ENCODE measurements at regions not wholly inside any gene's neighbourhood (a gene's known extent, or its start where the extent isn't known, plus 50 kb on each side); places are given as distances from the start of the nearest gene placed in this dataset.
"Not testable (repeated sequence)": the region's sequence is repeated elsewhere in the genome, so short reads cannot be mapped to it uniquely, and the experiment has no call there.

- not testable (repeated sequence) for DNase-seq (ENCODE audit: low spot score)
These were observed 155.5 kb upstream of the FOXQ1 start for GRCh38 chr6:1156411-1156810.

GRCh38 chr6:1153696-1154245 lies 158.1 kb upstream of the FOXQ1 start:
- no peak for DNase-seq (ENCODE audit: low spot score)

GRCh38 chr6:1146500-1146899 lies 165.4 kb upstream of the FOXQ1 start:
- DNase-seq (ENCODE audit: low spot score) = no peak

DNA sequence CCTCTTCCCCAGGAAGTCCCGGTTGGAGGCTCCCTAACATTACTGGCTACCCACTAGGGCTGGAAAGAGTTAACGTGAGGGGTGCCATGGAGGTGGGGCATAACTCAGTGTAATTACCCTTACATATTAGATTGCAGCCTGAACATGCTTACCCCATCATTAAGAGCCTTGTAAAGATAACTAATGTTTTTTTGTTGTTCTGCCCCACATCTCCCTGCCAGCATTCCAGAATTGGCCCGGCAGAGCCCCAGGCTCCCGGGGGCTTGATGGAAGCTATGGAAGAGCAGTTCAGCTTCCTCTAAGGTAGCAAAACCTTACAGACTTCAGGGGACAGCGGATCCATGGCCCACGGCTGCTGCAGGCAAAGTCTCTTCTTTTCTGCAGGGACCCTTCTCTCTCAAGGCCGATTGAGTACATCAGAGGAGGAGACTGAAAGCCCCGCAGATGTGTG lies 166.1 kb upstream of the FOXQ1 start:
- DNase-seq (ENCODE audit: low spot score) = no peak

DNA sequence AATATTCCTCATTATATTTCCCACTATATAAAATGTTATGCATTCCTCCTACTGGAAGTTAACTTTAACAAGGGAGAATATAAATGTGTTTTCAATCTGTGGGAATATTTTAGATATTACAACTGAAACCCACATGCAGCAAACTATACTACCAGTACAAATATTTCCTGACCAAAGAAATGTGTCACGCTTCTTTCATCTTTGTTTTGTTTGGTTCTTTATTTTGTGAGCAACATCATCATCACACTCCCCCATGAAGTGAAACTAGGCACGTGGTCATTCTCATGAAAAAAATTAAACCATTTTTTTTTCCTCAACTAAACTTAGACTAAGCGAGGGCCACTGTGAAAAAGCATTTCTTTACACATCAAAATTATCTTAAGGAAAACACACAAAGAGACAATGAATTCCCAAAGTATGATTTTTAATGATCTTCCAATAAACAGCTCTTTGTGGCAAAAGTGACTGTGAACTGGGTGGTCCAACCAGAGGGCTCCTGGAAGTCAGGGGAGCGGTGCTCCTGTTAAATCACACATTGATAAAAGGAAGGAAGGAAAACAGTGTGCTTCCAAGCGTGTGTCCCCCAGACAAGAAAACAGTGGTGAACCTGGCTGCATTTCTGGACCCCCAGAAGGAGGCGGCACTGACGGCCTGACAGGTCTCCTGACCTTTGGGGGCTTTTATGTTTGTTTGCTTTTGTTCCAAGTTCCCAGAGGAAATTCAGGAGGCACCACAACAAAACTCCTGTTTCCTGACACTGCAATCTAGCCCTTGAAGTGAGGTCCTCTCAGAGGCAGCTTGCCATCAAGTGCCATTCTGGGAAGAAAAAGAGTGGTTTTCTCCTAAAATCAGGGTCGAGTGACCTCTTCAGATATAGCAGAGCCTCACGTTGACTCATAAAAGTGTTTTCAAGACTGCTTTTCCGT lies 166.8 kb upstream of the FOXQ1 start:
- DNase-seq (ENCODE audit: low spot score) = peak; percentile 80

DNA sequence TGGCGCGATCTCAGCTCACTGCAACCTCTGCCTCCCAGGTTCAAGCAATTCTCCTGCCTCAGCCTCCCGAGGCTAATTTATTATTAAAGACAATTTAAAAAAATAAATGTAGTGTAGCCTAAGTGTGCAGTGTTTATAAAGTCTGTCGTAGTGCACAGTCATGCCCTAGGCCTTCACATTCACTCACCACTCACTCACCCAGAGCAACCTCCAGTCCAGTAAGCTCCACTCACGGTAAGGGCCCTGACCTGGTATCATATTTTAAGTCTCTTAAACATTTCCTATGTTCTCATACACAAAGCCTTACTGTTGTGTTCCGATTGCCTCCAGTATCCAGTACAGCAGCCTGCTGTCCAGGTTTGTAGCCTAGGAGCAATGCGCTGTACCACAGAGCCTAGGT lies 168.2 kb upstream of the FOXQ1 start:
- DNase-seq (ENCODE audit: low spot score) = no peak

GRCh38 chr6:1139155-1139890 lies 172.6 kb upstream of the FOXQ1 start:
- no peak for DNase-seq (ENCODE audit: low spot score)

GRCh38 chr6:1137849-1138248 lies 174.0 kb upstream of the FOXQ1 start:
- DNase-seq (ENCODE audit: low spot score) = no peak

- DNase-seq (ENCODE audit: low spot score) = no peak
These were observed 175.1 kb upstream of the FOXQ1 start for GRCh38 chr6:1136827-1137226.

DNA sequence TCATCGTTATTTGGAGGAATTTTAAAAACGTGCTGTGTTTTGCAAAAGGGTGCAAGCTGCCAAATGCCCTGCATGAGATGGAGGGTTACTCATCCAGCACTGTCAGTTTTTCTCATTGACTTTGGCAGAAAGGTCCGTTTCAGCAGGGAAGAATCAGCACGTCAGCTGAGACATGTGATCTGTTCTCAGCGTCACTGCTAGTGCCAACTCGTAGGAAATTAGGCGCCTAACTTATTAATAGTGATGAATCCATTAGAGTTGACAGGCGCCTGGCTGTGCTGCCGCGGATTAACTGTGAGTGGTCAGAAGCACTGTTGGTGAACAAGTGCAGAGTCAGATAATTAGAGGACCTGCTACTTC lies 175.5 kb upstream of the FOXQ1 start:
- DNase-seq (ENCODE audit: low spot score) = peak; percentile 90

- DNase-seq (ENCODE audit: low spot score) = no peak
These were observed 176.0 kb upstream of the FOXQ1 start for GRCh38 chr6:1135726-1136414.

- DNase-seq (ENCODE audit: low spot score) = peak; percentile 83
These were observed 180.4 kb upstream of the FOXQ1 start for GRCh38 chr6:1131285-1132079.

- DNase-seq (ENCODE audit: low spot score) = no peak
These were observed 181.2 kb upstream of the FOXQ1 start for GRCh38 chr6:1130709-1131108.

DNA sequence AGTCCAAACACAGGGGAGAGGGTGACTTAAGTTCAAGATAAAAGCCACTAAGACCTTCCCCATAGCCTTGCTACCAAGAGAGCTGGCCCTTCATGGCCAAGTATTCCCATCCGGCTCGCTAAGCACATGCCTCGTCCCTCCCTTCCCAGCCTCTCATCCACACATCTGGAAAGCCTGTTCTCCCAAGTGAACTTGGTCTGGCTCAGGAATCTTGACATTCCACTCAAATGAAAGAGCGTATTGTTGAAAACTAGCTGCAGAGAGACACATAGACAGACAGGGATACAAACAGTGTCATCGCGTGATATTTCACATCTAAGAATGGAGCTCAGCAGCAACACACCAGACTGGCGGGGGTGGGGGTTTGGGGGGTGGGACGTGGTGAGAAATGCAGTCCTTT lies 182.8 kb upstream of the FOXQ1 start:
- peak; percentile 80 for DNase-seq (ENCODE audit: low spot score)

GRCh38 chr6:1127597-1128288 lies 184.2 kb upstream of the FOXQ1 start:
- no peak for DNase-seq (ENCODE audit: low spot score)

- no peak for DNase-seq (ENCODE audit: low spot score)
These were observed 184.8 kb upstream of the FOXQ1 start for GRCh38 chr6:1127129-1127528.

- no peak for DNase-seq (ENCODE audit: low spot score)
These were observed 185.9 kb upstream of the FOXQ1 start for GRCh38 chr6:1126036-1126435.

DNA sequence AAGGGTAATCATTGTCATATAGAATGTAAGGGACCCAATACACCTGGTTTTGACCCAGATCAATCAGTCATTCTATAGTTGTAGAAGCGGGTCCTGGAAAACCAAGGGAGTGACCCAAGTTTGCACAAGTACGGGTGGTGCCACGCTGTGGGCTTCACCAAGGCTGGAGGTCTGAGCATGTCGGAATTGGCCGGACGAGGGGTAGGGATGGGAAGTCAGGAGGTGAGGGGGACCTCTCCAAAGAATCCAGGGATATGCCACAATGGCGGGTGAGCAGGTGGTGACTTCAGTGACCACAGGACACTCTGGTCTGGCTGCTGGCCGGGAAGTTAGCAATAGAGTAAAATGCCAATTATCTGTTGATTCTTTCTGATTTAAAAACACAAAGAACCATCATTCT lies 186.6 kb upstream of the FOXQ1 start:
- DNase-seq (ENCODE audit: low spot score) = no peak

GRCh38 chr6:1124885-1125284 lies 187.0 kb upstream of the FOXQ1 start:
- DNase-seq (ENCODE audit: low spot score) = no peak

DNA sequence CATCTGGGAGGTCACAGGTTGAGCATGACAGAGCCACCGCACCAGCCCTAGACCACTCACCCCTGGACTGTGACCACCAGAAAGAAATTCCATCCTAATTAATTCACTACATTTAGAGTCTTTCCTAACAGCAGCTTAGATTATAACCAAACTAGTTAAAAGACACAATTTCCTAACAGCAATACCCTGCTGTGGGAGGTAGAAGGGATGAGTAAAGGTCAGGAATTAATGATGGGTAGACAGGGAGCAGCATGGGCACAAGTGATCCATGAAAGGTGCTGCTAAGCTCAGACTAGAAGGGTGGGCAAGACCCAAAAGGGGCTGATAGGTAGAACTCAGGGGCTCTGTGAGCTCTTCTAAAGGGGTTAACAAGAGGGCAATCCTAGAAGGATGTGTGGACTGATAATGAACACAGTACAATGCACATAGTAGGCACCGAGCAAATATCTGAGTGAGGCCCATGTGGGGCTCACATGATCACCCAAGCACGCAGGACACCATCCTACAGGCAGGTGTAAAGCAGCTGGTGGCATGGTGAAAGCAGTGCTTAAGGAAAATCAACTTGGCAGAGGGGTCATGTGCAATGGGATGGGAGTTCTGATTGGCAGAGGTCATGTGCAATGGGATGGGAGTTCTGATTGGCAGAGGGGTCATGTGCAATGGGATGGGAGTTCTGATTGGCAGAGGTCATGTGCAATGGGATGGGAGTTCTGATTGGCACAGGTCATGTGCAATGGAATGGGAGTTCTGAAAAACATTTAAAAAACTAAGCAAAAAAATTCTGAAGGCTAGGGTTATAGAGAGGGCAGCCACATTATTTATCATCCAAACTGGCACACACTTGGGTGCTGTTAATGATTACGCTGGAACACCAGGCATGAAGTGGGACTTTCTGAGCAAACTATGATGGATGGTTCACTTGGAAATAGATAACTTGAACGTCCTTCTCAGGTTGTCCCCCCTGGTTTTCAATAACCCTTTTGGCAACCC lies 188.2 kb upstream of the FOXQ1 start:
- no peak for DNase-seq (ENCODE audit: low spot score)

Data from AG20443 (cell line).